GM12878 (cell line): ENCODE measurements at regions not wholly inside any gene's neighbourhood (a gene's known extent, or its start where the extent isn't known, plus 50 kb on each side); places are given as distances from the start of the nearest gene placed in this dataset.

Source experiments
- ATAC-seq: fragments of 200-7000 bp; cut with Tn5 transposase; 3 replicates; pipeline ENCODE4 v1.9.1; 2020; ENCODE audit warnings: mild to moderate bottlenecking, moderate library complexity
- BruUV-seq: library from RNA; stranded (reverse); fragments of 400-500 nt; replicated peaks from 2 replicates; lab custom pipeline; 2021; lab: Mats Ljungman, UMichigan
- CTCF ChIA-PET: fragments of 300-600 bp; sonication (Branson Sonifier 250); formaldehyde crosslinking; extraction: SDS; loops from one replicate; lab custom pipeline; 2021; ENCODE audit warnings: inconsistent platforms; lab: Yijun Ruan, JAX
- POLR2A ChIA-PET: fragments of 350-600 bp; formaldehyde crosslinking; extraction: SDS; loops from one replicate; lab custom pipeline; 2021; ENCODE audit warnings: inconsistent platforms; lab: Charles Lee
- RAD21 ChIA-PET: fragments of 300-600 bp; sonication (Branson Sonifier 250); formaldehyde crosslinking; loops from one replicate; lab custom pipeline; 2023; ENCODE audit warnings: antibody characterized with exemption; ENCODE audit not compliant: unreplicated experiment; lab: Charles Lee
- SMC1A ChIA-PET: fragments of 300-600 bp; sonication (Branson Sonifier 250); formaldehyde crosslinking; loops from one replicate; lab custom pipeline; 2023; ENCODE audit not compliant: unreplicated experiment, uncharacterized antibody; lab: Charles Lee
- DNase-seq: peaks from one replicate; pipeline ENCODE4 v3.0.0-alpha.2; 2011; ENCODE audit warnings: low read depth, low spot score
- FAIRE-seq: peaks from 3 replicates; lab custom pipeline; 2011; peaks lifted over from hg19 to GRCh38; lab: Jason Lieb, UNC
- H2AFZ ChIP-seq: 2 replicates; pipeline ENCODE4 v1.6.0; 2011; ENCODE audit warnings: low read depth, low read length, control low read depth; ENCODE audit not compliant: control insufficient read depth
- H3K27ac ChIP-seq: 2 replicates; pipeline ENCODE4 v1.5.1; 2011; ENCODE audit warnings: control low read depth; ENCODE audit not compliant: control insufficient read depth, insufficient read depth
- H3K27me3 ChIP-seq, 2 experiments: replicated peaks in 1 of 2; 2 replicates each; pipeline versions ENCODE4 v1.6.0 to v1.6.1; 2011; ENCODE audit warnings: low read length in 1 of 2; ENCODE audit not compliant: control insufficient read depth in 2 of 2, insufficient read depth in 2 of 2
- H3K36me3 ChIP-seq, 2 experiments: 2 replicates each; pipeline ENCODE4 v1.5.1; 2011; ENCODE audit warnings: low read length in 1 of 2; ENCODE audit not compliant: control insufficient read depth in 2 of 2, insufficient read depth in 2 of 2
- H3K4me1 ChIP-seq: 2 replicates; pipeline ENCODE4 v1.6.1; 2011; ENCODE audit warnings: mild to moderate bottlenecking, low read length, moderate library complexity, mixed read lengths; ENCODE audit not compliant: control insufficient read depth, insufficient read depth
- H3K4me2 ChIP-seq: 2 replicates; pipeline ENCODE4 v1.6.0; 2011; ENCODE audit warnings: control low read depth; ENCODE audit not compliant: control insufficient read depth, insufficient read depth
- H3K4me3 ChIP-seq: fragments of 200-600 bp; sonication (generic); 2 replicates; pipeline ENCODE4 v1.5.1; 2016
- H3K79me2 ChIP-seq: 2 replicates; pipeline ENCODE4 v1.6.0; 2011; ENCODE audit warnings: low read length; ENCODE audit not compliant: control insufficient read depth, insufficient read depth
- H3K9ac ChIP-seq: 2 replicates; pipeline ENCODE4 v1.8.0; 2011; ENCODE audit warnings: low read length, control low read depth, mixed read lengths; ENCODE audit not compliant: control insufficient read depth, insufficient read depth
- H3K9me3 ChIP-seq: replicated peaks from 3 replicates; pipeline ENCODE4 v1.5.1; 2011; ENCODE audit warnings: mild to moderate bottlenecking, low read length; ENCODE audit not compliant: control insufficient read depth, insufficient read depth
- H4K20me1 ChIP-seq: 2 replicates; pipeline ENCODE4 v1.6.0; 2011; ENCODE audit not compliant: control insufficient read depth, insufficient read depth
- BACH1 ChIP-seq: fragments of 450-650 bp; IDR thresholded peaks from 2 replicates; pipeline ENCODE4 v1.6.1; 2017; ENCODE audit warnings: mild to moderate bottlenecking, borderline replicate concordance
- CEBPB ChIP-seq, 2 experiments: fragments of 150-350 bp in 1 of 2; IDR thresholded peaks; 2 replicates each; pipeline ENCODE4 v1.6.1; 2012 to 2014; ENCODE audit warnings: low read depth in 2 of 2, low read length in 2 of 2, borderline replicate concordance in 1 of 2, inconsistent platforms in 1 of 2
- CHD2 ChIP-seq: IDR thresholded peaks from 2 replicates; pipeline ENCODE4 v1.6.1; 2011; ENCODE audit warnings: low read depth, low read length, improper control_type of control experiment, borderline replicate concordance
- CHD4 ChIP-seq: fragments of 200-600 bp; sonication (generic); IDR thresholded peaks from 2 replicates; pipeline ENCODE4 v1.6.1; 2016; ENCODE audit warnings: mild to moderate bottlenecking
- GATAD2B ChIP-seq: fragments of 450-650 bp; conservative IDR thresholded peaks from 2 replicates; pipeline ENCODE4 v1.6.1; 2017; ENCODE audit warnings: low read depth, mild to moderate bottlenecking, moderate library complexity
- HDAC6 ChIP-seq: fragments of 200-600 bp; sonication (generic); IDR thresholded peaks from one replicate; pipeline ENCODE4 v1.8.0; 2017; ENCODE audit warnings: antibody characterized with exemption; ENCODE audit not compliant: unreplicated experiment
- KAT2A ChIP-seq: conservative IDR thresholded peaks from 2 replicates; pipeline ENCODE4 v1.6.1; 2011; ENCODE audit warnings: low read depth, low read length; ENCODE audit not compliant: control insufficient read depth
- MTA2 ChIP-seq: fragments of 450-650 bp; IDR thresholded peaks from 2 replicates; pipeline ENCODE4 v1.6.1; 2016; ENCODE audit warnings: low read depth, mild to moderate bottlenecking, moderate library complexity
- RELA ChIP-seq: fragments of 450-650 bp; IDR thresholded peaks from 2 replicates; pipeline ENCODE4 v1.8.0; 2014; ENCODE audit warnings: borderline replicate concordance; ENCODE audit not compliant: partially characterized antibody
- SKIL ChIP-seq: fragments of 450-650 bp; IDR thresholded peaks from 2 replicates; pipeline ENCODE4 v1.6.1; 2017; ENCODE audit warnings: mild to moderate bottlenecking, low read depth, inconsistent platforms; ENCODE audit not compliant: poor library complexity, severe bottlenecking
- SMAD5 ChIP-seq: IDR thresholded peaks from 2 replicates; pipeline ENCODE4 v1.6.1; 2016; ENCODE audit warnings: antibody characterized with exemption, low read depth
- SMC3 ChIP-seq: IDR thresholded peaks from 2 replicates; pipeline ENCODE4 v1.6.1; 2011; ENCODE audit warnings: low read length, improper control_type of control experiment, borderline replicate concordance
- TARDBP ChIP-seq: IDR thresholded peaks from 2 replicates; pipeline ENCODE4 v1.6.1; 2016; ENCODE audit warnings: borderline replicate concordance
- WGBS: methylation state at CpG from one replicate; pipeline ENCODE4 v1.1.6; 2016; ENCODE audit warnings: low lambda C conversion rate; ENCODE audit not compliant: insufficient replicate concordance, insufficient coverage; ENCODE audit errors: missing lambda C conversion rate; 5-methylcytosine and 5-hydroxymethylcytosine counted together
- in situ Hi-C: fragments of 300-500 bp; cut with MboI; formaldehyde crosslinking; loops from 9 replicates; pipeline ENCODE4 v1.14.3; 2018; ENCODE audit warnings: mixed read lengths
- intact Hi-C: fragments of 100-400 bp; cut with micrococcal nuclease; formaldehyde crosslinking; loops from one replicate; pipeline ENCODE4 v1.14.2; 2022; ENCODE audit not compliant: unreplicated experiment

- Histone ChIP-seq H3K4me1 (no peaks in the 10 kb centered on the region), H3K4me3 (no peak overlapping the region), H2AFZ (no peak overlapping the region), H3K4me2 (no peak overlapping the region), H3K9ac (no peak overlapping the region), H3K27ac (no peak overlapping the region), H3K27me3 (no peaks in the 10 kb centered on the region), H3K9me3 (no peaks in the 10 kb centered on the region; the same call in 1 of the 3 replicates), H4K20me1 (no peaks in the 10 kb centered on the region), H3K79me2 (no peaks in the 10 kb centered on the region), H3K36me3 (no peaks in the 10 kb centered on the region)
- intact Hi-C loops (no loop called here), in situ Hi-C loops (no loop called here)
- FAIRE-seq (no peak), DNase-seq (no peak), ATAC-seq (no peak)
- RAD21 ChIA-PET: interaction anchor here (0.7 kb wide), 1 partner anchor 686 kb away, joined by 3 read pairs; no protein-coding TSS in a partner anchor
- TF ChIP-seq GATAD2B: no peak
- no peak for TF ChIP-seq SKIL
- no peak for TF ChIP-seq CHD2
- no peak for TF ChIP-seq RELA
- no peak for TF ChIP-seq SMC3
- TF ChIP-seq MTA2: no peak
- TF ChIP-seq HDAC6: no peak
- TF ChIP-seq TARDBP: no peak
- no peak for TF ChIP-seq CHD4
- TF ChIP-seq KAT2A: no peak
- TF ChIP-seq CEBPB (IDR thresholded peaks at IDR 0.05; ENCODE audit: borderline replicate concordance in 1 of 2, low read depth in 2 of 2, low read length in 2 of 2): no peak
- TF ChIP-seq BACH1: no peak
- no peak for TF ChIP-seq SMAD5
- SMC1A ChIA-PET: no interaction called here
- BruUV-seq: no TSS peak
- POLR2A ChIA-PET: no interaction called here
- CTCF ChIA-PET: no interaction called here
- WGBS: 13% methylated on average over 15 of the region's 15 CpGs
These were observed 572.9 kb upstream of the NOX3 start for GRCh38 chr6:156028335-156029131.
